H9 (cell line): ENCODE measurements at regions not wholly inside any gene's neighbourhood (a gene's known extent, or its start where the extent isn't known, plus 50 kb on each side); places are given as distances from the start of the nearest gene placed in this dataset.

ENCODE experiments used
- DNase-seq: peaks from one replicate; pipeline ENCODE4 v3.0.0-alpha.2; 2017
- H2AFZ ChIP-seq: one replicate; pipeline ENCODE4 v1.6.1; 2013; ENCODE audit warnings: mild to moderate bottlenecking, low read length, control low read depth, moderate library complexity
- H2AK5ac ChIP-seq: 2 replicates; pipeline ENCODE4 v1.6.1; 2013; ENCODE audit warnings: low read length, control low read depth, mixed read lengths; ENCODE audit not compliant: insufficient read length
- H2BK120ac ChIP-seq: one replicate; pipeline ENCODE4 v1.6.1; 2013; ENCODE audit warnings: low read depth, mild to moderate bottlenecking, low read length, control low read depth, inconsistent platforms; ENCODE audit not compliant: poor library complexity, severe bottlenecking
- H2BK12ac ChIP-seq: 2 replicates; pipeline ENCODE4 v1.6.1; 2013; ENCODE audit warnings: low read length, control low read depth, mixed read lengths, low read depth; ENCODE audit not compliant: insufficient read length
- H2BK15ac ChIP-seq: 2 replicates; pipeline ENCODE4 v1.6.1; 2013; ENCODE audit warnings: low read depth, low read length, control low read depth
- H2BK20ac ChIP-seq: one replicate; pipeline ENCODE4 v1.6.1; 2013; ENCODE audit warnings: low read depth, mild to moderate bottlenecking, low read length, control low read depth, inconsistent platforms; ENCODE audit not compliant: poor library complexity, severe bottlenecking
- H2BK5ac ChIP-seq: 2 replicates; pipeline ENCODE4 v1.6.1; 2013; ENCODE audit warnings: low read length, control low read depth, mixed read lengths; ENCODE audit not compliant: insufficient read length
- H3K14ac ChIP-seq: 2 replicates; pipeline ENCODE4 v1.6.1; 2013; ENCODE audit warnings: low read length, control low read depth; ENCODE audit not compliant: insufficient read depth
- H3K18ac ChIP-seq: 2 replicates; pipeline ENCODE4 v1.6.1; 2013; ENCODE audit warnings: low read depth, mild to moderate bottlenecking, mixed read lengths, low read length, control low read depth; ENCODE audit not compliant: insufficient read length
- H3K23ac ChIP-seq: 2 replicates; pipeline ENCODE4 v1.6.1; 2013; ENCODE audit warnings: low read length, control low read depth, mixed read lengths, low read depth; ENCODE audit not compliant: insufficient read length
- H3K23me2 ChIP-seq: 2 replicates; pipeline ENCODE4 v1.6.1; 2013; ENCODE audit warnings: low read depth, mild to moderate bottlenecking, mixed read lengths, low read length, control low read depth; ENCODE audit not compliant: insufficient read length, poor library complexity, severe bottlenecking
- H3K27ac ChIP-seq: 2 replicates; pipeline ENCODE4 v1.5.1; 2013; ENCODE audit warnings: low read length, control low read depth, mixed read lengths, low read depth; ENCODE audit not compliant: insufficient read length
- H3K27me3 ChIP-seq: 2 replicates; pipeline ENCODE4 v1.6.1; 2013; ENCODE audit warnings: low read length, control low read depth, inconsistent platforms; ENCODE audit not compliant: insufficient read depth
- H3K4ac ChIP-seq: 2 replicates; pipeline ENCODE4 v1.6.1; 2013; ENCODE audit warnings: low read depth, mild to moderate bottlenecking, control low read depth, inconsistent platforms, low read length, moderate library complexity
- H3K4me1 ChIP-seq: 2 replicates; pipeline ENCODE4 v1.6.1; 2013; ENCODE audit warnings: low read length, control low read depth, inconsistent platforms; ENCODE audit not compliant: insufficient read depth
- H3K4me2 ChIP-seq: 2 replicates; pipeline ENCODE4 v1.6.1; 2013; ENCODE audit warnings: low read length, control low read depth, mixed read lengths; ENCODE audit not compliant: insufficient read length, insufficient read depth
- H3K56ac ChIP-seq: 2 replicates; pipeline ENCODE4 v1.6.1; 2013; ENCODE audit warnings: low read depth, mild to moderate bottlenecking, mixed read lengths, low read length, control low read depth; ENCODE audit not compliant: insufficient read length
- H3K79me1 ChIP-seq: 2 replicates; pipeline ENCODE4 v1.6.1; 2013; ENCODE audit warnings: low read depth, mild to moderate bottlenecking, moderate library complexity, low read length, control low read depth, inconsistent platforms; ENCODE audit not compliant: insufficient read depth, poor library complexity, severe bottlenecking
- H3K79me2 ChIP-seq: 2 replicates; pipeline ENCODE4 v1.6.1; 2013; ENCODE audit warnings: low read length, control low read depth, inconsistent platforms; ENCODE audit not compliant: insufficient read depth
- H3K9ac ChIP-seq: 2 replicates; pipeline ENCODE4 v1.6.1; 2013; ENCODE audit warnings: low read length, control low read depth, mixed read lengths; ENCODE audit not compliant: insufficient read length; ENCODE audit errors: extremely low read depth
- H3K9me3 ChIP-seq: one replicate; pipeline ENCODE4 v1.6.1; 2013; ENCODE audit warnings: low read depth, low read length, inconsistent platforms; ENCODE audit not compliant: control insufficient read depth
- H3T11ph ChIP-seq: one replicate; pipeline ENCODE4 v1.6.1; 2013; ENCODE audit warnings: mild to moderate bottlenecking, low read length, control low read depth, inconsistent platforms
- H4K20me1 ChIP-seq: one replicate; pipeline ENCODE4 v1.6.1; 2013; ENCODE audit not compliant: control insufficient read depth, insufficient read length, insufficient read depth
- H4K5ac ChIP-seq: 2 replicates; pipeline ENCODE4 v1.6.1; 2013; ENCODE audit warnings: low read depth, mild to moderate bottlenecking, mixed read lengths, low read length, control low read depth; ENCODE audit not compliant: insufficient read length
- H4K8ac ChIP-seq: replicated peaks from 2 replicates; pipeline ENCODE4 v1.6.1; 2013; ENCODE audit warnings: low read length, control low read depth, mixed read lengths, low read depth; ENCODE audit not compliant: insufficient read length
- H4K91ac ChIP-seq: 2 replicates; pipeline ENCODE4 v1.6.1; 2013; ENCODE audit warnings: low read depth, mild to moderate bottlenecking, moderate library complexity, mixed read lengths, low read length, control low read depth; ENCODE audit not compliant: insufficient read length
- H3K27ac Mint-ChIP-seq, 3 experiments: 2 replicates in 2 of 3; 3 replicates in 1 of 3; pipeline ENCODE4 v1.8.0; 2020 to 2021; ENCODE audit warnings: mixed read lengths in 3 of 3, mild to moderate bottlenecking in 1 of 3, moderate library complexity in 1 of 3
- H3K27me3 Mint-ChIP-seq: 2 replicates; pipeline ENCODE4 v1.8.0; 2021; ENCODE audit warnings: low read depth, mild to moderate bottlenecking, moderate library complexity, mixed read lengths
- H3K36me3 Mint-ChIP-seq, 3 experiments: 2 replicates in 2 of 3; 3 replicates in 1 of 3; pipeline ENCODE4 v1.8.0; 2020 to 2021; ENCODE audit warnings: low read depth in 3 of 3, mixed read lengths in 3 of 3; ENCODE audit not compliant: insufficient read depth in 1 of 3
- H3K4me1 Mint-ChIP-seq, 2 experiments: 2 replicates each; pipeline ENCODE4 v1.8.0; 2020; ENCODE audit warnings: mixed read lengths in 2 of 2
- H3K4me3 Mint-ChIP-seq, 2 experiments: 2 replicates in 1 of 2; 3 replicates in 1 of 2; pipeline ENCODE4 v1.8.0; 2020 to 2021; ENCODE audit warnings: mild to moderate bottlenecking in 2 of 2, mixed read lengths in 2 of 2, moderate library complexity in 1 of 2
- H3K9me3 Mint-ChIP-seq, 2 experiments: 2 replicates in 1 of 2; 3 replicates in 1 of 2; pipeline ENCODE4 v1.8.0; 2020; ENCODE audit warnings: mild to moderate bottlenecking in 2 of 2, mixed read lengths in 2 of 2, moderate library complexity in 1 of 2
- CTCF ChIP-seq: fragments of 200-600 bp; sonication (generic); conservative IDR thresholded peaks from 3 replicates; pipeline ENCODE4 v1.8.0; 2021; ENCODE audit warnings: antibody characterized with exemption, mild to moderate bottlenecking
- WGBS: extraction: QIAGEN DNeasy Blood & Tissue Kit; methylation state at CpG from one replicate; pipeline ENCODE4 v1.1.7; 2013; ENCODE audit warnings: missing lambda C conversion rate, low lambda C conversion rate, mixed read lengths; ENCODE audit not compliant: insufficient read length; ENCODE audit errors: extremely low coverage; 5-methylcytosine and 5-hydroxymethylcytosine counted together

GRCh38 chr2:53108246-53108645 lies 659.4 kb upstream of the CHAC2 start:
- H3K23ac ChIP-seq = no peak overlapping the region
- H3K14ac ChIP-seq = no peak overlapping the region
- H2BK120ac ChIP-seq = no peak overlapping the region
- peaks cover 5% of the 10 kb centered on the region; the same call in 1 of the 2 replicates for H3K4me1 ChIP-seq
- TF ChIP-seq CTCF = no peak
- no peak for DNase-seq
- Mint-ChIP-seq H3K4me3 (no peak overlapping the region), H3K27me3 (no peaks in the 10 kb centered on the region), H3K27ac (no peak overlapping the region), H3K9me3 (no peaks in the 10 kb centered on the region), H3K4me1 (peaks cover 40 to 46% of the 10 kb centered on the region in 2 experiments), H3K36me3 (peaks cover 0 to 5% (median 1%) of the 10 kb centered on the region in 3 experiments; a peak in 3 of 7 replicates)
- no peak overlapping the region for H2BK15ac ChIP-seq
- H3T11ph ChIP-seq = no peak overlapping the region
- H2AK5ac ChIP-seq = no peak overlapping the region
- no peak overlapping the region for H3K56ac ChIP-seq
- H3K9me3 ChIP-seq = no peaks in the 10 kb centered on the region
- no peak overlapping the region for H3K27ac ChIP-seq
- no CpG with 5 or more reads among the region's 2 CpGs for WGBS
- no peaks in the 10 kb centered on the region for H3K27me3 ChIP-seq
- H4K20me1 ChIP-seq = no peaks in the 10 kb centered on the region
- H2BK12ac ChIP-seq = no peak overlapping the region
- H4K8ac ChIP-seq = no peak overlapping the region
- no peak overlapping the region for H2BK20ac ChIP-seq
- H4K5ac ChIP-seq = no peak overlapping the region
- H2AFZ ChIP-seq = no peak overlapping the region
- H3K79me1 ChIP-seq = no peaks in the 10 kb centered on the region
- H3K79me2 ChIP-seq = no peaks in the 10 kb centered on the region
- no peaks in the 10 kb centered on the region for H3K23me2 ChIP-seq
- no peak overlapping the region for H3K4me2 ChIP-seq
- no peak overlapping the region for H3K9ac ChIP-seq
- no peak overlapping the region for H3K4ac ChIP-seq
- H2BK5ac ChIP-seq = no peak overlapping the region
- H3K18ac ChIP-seq = no peak overlapping the region
- no peak overlapping the region for H4K91ac ChIP-seq
